Activated CD4-positive, alpha-beta T cell treated with anti-CD3 and anti-CD28 coated beads, Interleukin-2, amount 10 ng/mL, durations not matched to agents 24 days and 14 days (primary cell): ENCODE measurements at regions not wholly inside any gene's neighbourhood (a gene's known extent, or its start where the extent isn't known, plus 50 kb on each side); places are given as distances from the start of the nearest gene placed in this dataset.
"Not testable (repeated sequence)": the region's sequence is repeated elsewhere in the genome, so short reads cannot be mapped to it uniquely, and the experiment has no call there.

Experiments
- DNase-seq: peaks from one replicate; pipeline ENCODE4 v3.0.0; 2022
- H3K27ac Mint-ChIP-seq: one replicate; pipeline ENCODE4 v1.8.0; 2022; ENCODE audit warnings: mild to moderate bottlenecking, mixed read lengths
- H3K27me3 Mint-ChIP-seq: one replicate; pipeline ENCODE4 v1.8.0; 2022; ENCODE audit warnings: mixed read lengths
- H3K36me3 Mint-ChIP-seq: one replicate; pipeline ENCODE4 v1.8.0; 2022; ENCODE audit warnings: low read depth, mild to moderate bottlenecking, mixed read lengths
- H3K4me1 Mint-ChIP-seq: one replicate; pipeline ENCODE4 v1.8.0; 2021; ENCODE audit warnings: mixed read lengths
- H3K4me3 Mint-ChIP-seq: one replicate; pipeline ENCODE4 v1.8.0; 2022; ENCODE audit warnings: mild to moderate bottlenecking, moderate library complexity, mixed read lengths
- H3K9me3 Mint-ChIP-seq: one replicate; pipeline ENCODE4 v1.8.0; 2021; ENCODE audit warnings: mixed read lengths
- intact Hi-C: fragments of 100-400 bp; cut with micrococcal nuclease; formaldehyde crosslinking; loops from one replicate; pipeline ENCODE4 v1.15.1; 2023

DNA sequence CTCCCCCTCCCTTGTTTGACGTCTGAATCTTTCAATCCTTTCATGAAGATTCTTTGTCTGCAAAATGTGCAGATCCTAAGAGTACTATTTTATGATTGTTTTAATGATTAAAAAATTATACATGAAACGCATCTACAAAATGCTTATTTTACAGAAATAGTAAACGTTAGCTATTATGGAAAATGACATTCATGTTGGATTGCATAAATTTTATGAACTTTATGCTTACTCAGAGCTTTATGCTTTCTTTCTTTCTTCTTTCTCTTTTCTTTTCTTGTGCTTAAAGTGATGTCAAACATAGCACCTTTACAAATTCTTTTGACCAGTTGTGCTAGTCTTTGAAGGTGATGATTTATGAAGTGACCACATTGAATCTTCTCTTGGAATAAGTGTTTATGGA is 805.4 kb downstream of the ADCYAP1 start:
- H3K4me1 Mint-ChIP-seq = no peaks in the 10 kb centered on the region
- H3K9me3 Mint-ChIP-seq = no peaks in the 10 kb centered on the region
- no peaks in the 10 kb centered on the region for H3K36me3 Mint-ChIP-seq
- intact Hi-C loops = no loop called here
- no peak overlapping the region for H3K4me3 Mint-ChIP-seq
- no peaks in the 10 kb centered on the region for H3K27me3 Mint-ChIP-seq
- H3K27ac Mint-ChIP-seq = no peak overlapping the region
- DNase-seq = no peak

DNA sequence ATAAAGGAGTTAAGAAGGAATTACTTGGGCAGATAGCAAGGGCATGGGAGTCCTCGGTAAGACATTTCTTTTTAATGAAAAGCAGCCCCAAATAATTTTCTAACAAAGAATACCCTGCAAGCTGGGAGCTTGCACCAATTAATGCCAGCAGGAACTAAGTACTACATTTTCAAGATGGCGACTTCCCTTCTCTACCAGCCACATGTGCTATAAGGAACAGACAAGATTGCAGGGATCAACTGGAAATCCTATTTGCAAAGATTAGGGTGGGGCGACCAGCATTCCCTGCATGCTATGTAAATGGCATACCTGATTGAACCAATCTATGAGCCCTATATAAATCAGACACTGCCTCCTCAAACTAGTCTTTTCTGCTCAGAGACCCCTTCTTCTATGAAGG is 827.5 kb downstream of the ADCYAP1 start:
- H3K9me3 Mint-ChIP-seq = no peaks in the 10 kb centered on the region
- no peaks in the 10 kb centered on the region for H3K4me1 Mint-ChIP-seq
- intact Hi-C loops = no loop called here
- no peak for DNase-seq
- no peak overlapping the region for H3K4me3 Mint-ChIP-seq
- no peaks in the 10 kb centered on the region for H3K27me3 Mint-ChIP-seq
- H3K36me3 Mint-ChIP-seq = no peaks in the 10 kb centered on the region
- H3K27ac Mint-ChIP-seq = no peak overlapping the region

- no peak for DNase-seq
- H3K4me3 Mint-ChIP-seq = no peak overlapping the region
- H3K27ac Mint-ChIP-seq = no peak overlapping the region
- intact Hi-C loops = no loop called here
- no peaks in the 10 kb centered on the region for H3K27me3 Mint-ChIP-seq
- H3K4me1 Mint-ChIP-seq = no peaks in the 10 kb centered on the region
- H3K36me3 Mint-ChIP-seq = no peaks in the 10 kb centered on the region
- H3K9me3 Mint-ChIP-seq = no peaks in the 10 kb centered on the region
Observed at GRCh38 chr18:1746131-1746530, 825.2 kb downstream of the METTL4 start.

DNA sequence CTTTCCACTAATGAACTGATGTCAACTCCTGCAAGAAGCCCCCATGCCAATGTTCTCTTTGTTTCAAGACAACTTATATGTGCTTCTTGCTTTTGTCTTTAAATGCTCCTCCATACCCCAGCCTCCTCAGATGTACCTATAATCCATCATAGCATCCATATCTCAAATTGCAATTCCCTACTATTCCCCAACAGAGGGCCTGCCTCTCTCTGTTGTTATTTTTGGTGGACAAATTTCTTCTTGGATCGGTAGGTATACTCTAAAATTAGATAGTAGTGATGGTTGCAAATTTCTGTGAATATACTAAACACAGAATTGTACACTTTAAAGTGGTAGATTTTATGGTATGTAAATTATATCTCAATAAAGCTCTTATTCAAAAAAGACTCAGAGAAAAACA is 820.1 kb downstream of the METTL4 start:
- Mint-ChIP-seq H3K27ac (no peak overlapping the region), H3K4me3 (no peak overlapping the region), H3K36me3 (no peaks in the 10 kb centered on the region), H3K27me3 (no peaks in the 10 kb centered on the region), H3K4me1 (no peaks in the 10 kb centered on the region), H3K9me3 (no peaks in the 10 kb centered on the region)
- intact Hi-C loops = no loop called here
- no peak for DNase-seq

DNA sequence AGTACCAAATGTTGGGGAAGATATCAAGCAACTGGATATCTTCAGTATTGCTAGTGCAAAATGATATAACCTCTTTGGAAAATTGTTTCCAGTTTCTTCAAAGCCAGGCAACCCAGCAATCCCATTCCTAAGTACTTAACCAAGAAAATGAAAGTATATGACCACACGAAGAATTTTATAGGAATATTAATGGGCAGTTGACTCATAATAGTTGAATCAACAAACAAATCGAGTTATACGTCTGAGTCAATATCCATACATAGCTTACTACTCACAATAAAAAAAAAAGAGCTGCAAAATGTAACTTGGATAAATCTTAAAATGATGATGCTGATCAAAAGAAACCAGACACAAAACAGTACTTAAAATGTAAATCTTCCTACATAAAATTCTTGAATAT is 810.4 kb downstream of the METTL4 start:
- no peak overlapping the region for H3K27ac Mint-ChIP-seq
- intact Hi-C loops = no loop called here
- no peak for DNase-seq
- no peaks in the 10 kb centered on the region for H3K27me3 Mint-ChIP-seq
- H3K9me3 Mint-ChIP-seq = no peaks in the 10 kb centered on the region
- H3K4me1 Mint-ChIP-seq = no peaks in the 10 kb centered on the region
- no peak overlapping the region for H3K4me3 Mint-ChIP-seq
- H3K36me3 Mint-ChIP-seq = no peaks in the 10 kb centered on the region

DNA sequence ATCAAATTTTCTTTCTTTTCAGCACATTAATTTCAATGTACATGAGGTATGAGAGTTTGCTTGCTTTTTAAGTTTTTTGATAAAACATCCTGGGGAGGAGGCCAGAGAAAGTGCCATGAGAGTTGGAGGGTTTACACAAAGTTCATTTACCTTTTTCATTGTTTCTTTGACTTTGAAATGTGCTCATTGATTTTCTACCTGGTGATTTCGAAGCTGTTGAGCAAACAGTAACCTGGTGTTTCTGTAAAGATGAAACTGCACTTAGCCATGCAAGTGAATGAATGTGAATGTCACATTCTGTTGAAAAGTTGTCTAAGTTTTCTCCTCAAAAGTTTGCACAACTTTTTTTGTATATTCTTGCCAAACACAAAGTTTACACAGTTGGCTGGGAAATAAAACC is 797.0 kb downstream of the METTL4 start:
- intact Hi-C loops = no loop called here
- H3K4me3 Mint-ChIP-seq = no peak overlapping the region
- no peaks in the 10 kb centered on the region for H3K36me3 Mint-ChIP-seq
- no peak for DNase-seq
- H3K27me3 Mint-ChIP-seq = no peaks in the 10 kb centered on the region
- no peaks in the 10 kb centered on the region for H3K4me1 Mint-ChIP-seq
- H3K27ac Mint-ChIP-seq = no peak overlapping the region
- H3K9me3 Mint-ChIP-seq = no peaks in the 10 kb centered on the region

DNA sequence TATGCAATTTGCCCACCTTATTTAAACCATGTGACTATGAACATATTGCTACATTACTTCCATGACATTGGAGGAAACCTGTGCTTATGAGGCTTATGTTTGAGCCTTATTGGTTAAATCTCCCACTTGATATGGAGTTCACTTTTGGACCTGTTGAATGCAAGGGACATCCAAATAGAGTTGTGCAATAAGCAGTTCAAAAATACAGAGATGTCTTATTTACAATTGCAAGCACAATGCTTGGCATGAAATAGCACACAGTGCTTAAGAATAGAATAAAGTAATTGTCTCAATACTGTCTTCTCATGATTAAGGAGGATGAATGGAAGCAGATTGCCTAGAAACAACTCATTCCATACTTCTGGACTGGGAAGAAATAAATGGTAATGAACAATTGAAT is 793.5 kb downstream of the METTL4 start:
- DNase-seq = no peak
- intact Hi-C loops = no loop called here
- Mint-ChIP-seq H3K27ac (no peak overlapping the region), H3K27me3 (no peaks in the 10 kb centered on the region), H3K4me1 (no peaks in the 10 kb centered on the region), H3K36me3 (no peaks in the 10 kb centered on the region), H3K9me3 (no peaks in the 10 kb centered on the region), H3K4me3 (no peak overlapping the region)

- H3K4me3 Mint-ChIP-seq = no peak overlapping the region
- H3K27ac Mint-ChIP-seq = no peak overlapping the region
- intact Hi-C loops = no loop called here
- H3K9me3 Mint-ChIP-seq = no peaks in the 10 kb centered on the region
- no peaks in the 10 kb centered on the region for H3K4me1 Mint-ChIP-seq
- H3K27me3 Mint-ChIP-seq = no peaks in the 10 kb centered on the region
- no peak for DNase-seq
- no peaks in the 10 kb centered on the region for H3K36me3 Mint-ChIP-seq
Observed at GRCh38 chr18:1778496-1779178, 792.7 kb downstream of the METTL4 start.

DNA sequence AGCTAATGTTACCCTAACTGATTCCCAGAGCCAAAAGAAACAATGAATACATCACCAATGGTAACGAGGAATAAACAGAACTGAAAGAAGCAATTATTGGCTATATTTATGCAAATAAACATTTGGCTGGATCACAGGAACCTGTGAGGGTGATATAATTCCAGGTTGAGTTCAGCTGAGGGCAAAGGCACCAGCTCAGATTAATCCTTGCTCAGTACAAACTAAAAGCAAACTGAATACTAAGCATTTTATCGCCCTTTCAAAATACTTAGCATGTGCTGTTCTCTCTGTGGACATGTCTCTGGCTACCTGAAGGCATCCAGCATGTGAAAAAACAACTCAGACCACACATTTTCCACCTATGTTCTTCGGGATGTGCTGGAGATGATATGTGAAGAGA is 791.7 kb downstream of the METTL4 start:
- H3K4me3 Mint-ChIP-seq = no peak overlapping the region
- intact Hi-C loops = no loop called here
- H3K4me1 Mint-ChIP-seq = no peaks in the 10 kb centered on the region
- DNase-seq = no peak
- H3K27me3 Mint-ChIP-seq = no peaks in the 10 kb centered on the region
- H3K9me3 Mint-ChIP-seq = no peaks in the 10 kb centered on the region
- no peaks in the 10 kb centered on the region for H3K36me3 Mint-ChIP-seq
- no peak overlapping the region for H3K27ac Mint-ChIP-seq

DNA sequence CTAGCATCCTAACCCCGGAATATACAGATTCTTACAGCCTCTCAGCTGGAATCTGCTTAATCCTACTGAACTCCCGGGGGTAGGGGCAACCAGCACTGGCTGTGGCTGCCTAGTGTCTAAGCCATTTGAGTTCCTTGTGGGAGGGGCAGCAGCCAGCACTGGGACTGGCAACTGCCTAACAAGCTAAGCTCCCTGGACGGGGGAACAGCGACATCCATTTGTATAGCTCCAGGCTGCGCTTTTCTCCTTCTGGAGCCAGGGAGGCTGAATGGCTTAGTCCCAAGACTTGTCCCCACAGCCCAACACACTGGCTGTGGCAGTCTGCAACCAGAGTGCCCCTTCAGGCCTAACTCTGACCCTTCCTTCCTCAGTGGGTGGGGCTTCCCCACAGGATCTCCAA is 787.2 kb downstream of the METTL4 start:
- DNase-seq = no peak
- Mint-ChIP-seq H3K4me1 (no peaks in the 10 kb centered on the region), H3K36me3 (no peaks in the 10 kb centered on the region), H3K9me3 (no peaks in the 10 kb centered on the region), H3K27ac (no peak overlapping the region), H3K4me3 (no peak overlapping the region), H3K27me3 (no peaks in the 10 kb centered on the region)
- intact Hi-C loops = no loop called here

- H3K4me1 Mint-ChIP-seq, DNase-seq, H3K27me3 Mint-ChIP-seq, intact Hi-C loops, H3K27ac Mint-ChIP-seq, H3K36me3 Mint-ChIP-seq, H3K4me3 Mint-ChIP-seq, H3K9me3 Mint-ChIP-seq: not testable (repeated sequence)
Observed at GRCh38 chr18:1785980-1786379, 785.3 kb downstream of the METTL4 start.

GRCh38 chr18:1796636-1797035 is 774.7 kb downstream of the METTL4 start:
- Mint-ChIP-seq H3K36me3 (no peaks in the 10 kb centered on the region), H3K9me3 (no peaks in the 10 kb centered on the region), H3K4me3 (no peak overlapping the region), H3K27me3 (no peaks in the 10 kb centered on the region), H3K4me1 (no peaks in the 10 kb centered on the region), H3K27ac (no peak overlapping the region)
- DNase-seq = no peak
- intact Hi-C loops = no loop called here

DNA sequence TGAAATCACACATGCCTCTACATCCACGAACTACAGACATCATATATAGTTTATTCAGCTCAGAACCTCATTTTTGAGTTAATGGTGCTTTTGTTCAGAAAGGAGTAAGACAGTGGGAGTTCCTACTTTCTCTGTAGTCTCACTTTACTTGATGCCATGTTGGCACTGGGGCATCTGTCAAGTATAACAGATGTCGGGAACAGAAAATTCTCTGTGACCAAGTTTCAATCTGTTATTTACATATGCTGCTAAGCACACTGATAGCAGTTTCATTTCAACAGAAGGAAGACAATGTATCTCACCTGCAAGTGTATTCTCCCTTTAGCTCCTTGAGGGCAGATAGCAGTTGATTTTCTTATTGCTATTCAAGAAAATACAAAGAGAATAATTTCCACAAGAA is 774.1 kb downstream of the METTL4 start:
- no peaks in the 10 kb centered on the region for H3K4me1 Mint-ChIP-seq
- no peak overlapping the region for H3K4me3 Mint-ChIP-seq
- no peaks in the 10 kb centered on the region for H3K27me3 Mint-ChIP-seq
- no peaks in the 10 kb centered on the region for H3K36me3 Mint-ChIP-seq
- DNase-seq = no peak
- no peaks in the 10 kb centered on the region for H3K9me3 Mint-ChIP-seq
- H3K27ac Mint-ChIP-seq = no peak overlapping the region
- intact Hi-C loops = no loop called here

- intact Hi-C loops = no loop called here
- no peak for DNase-seq
- Mint-ChIP-seq H3K27ac (no peak overlapping the region), H3K4me3 (no peak overlapping the region), H3K9me3 (no peaks in the 10 kb centered on the region), H3K36me3 (no peaks in the 10 kb centered on the region), H3K4me1 (no peaks in the 10 kb centered on the region), H3K27me3 (no peaks in the 10 kb centered on the region)
Observed at GRCh38 chr18:1805521-1805920, 765.8 kb downstream of the METTL4 start.

- Mint-ChIP-seq H3K4me3 (no peak overlapping the region), H3K27ac (no peak overlapping the region), H3K27me3 (no peaks in the 10 kb centered on the region), H3K9me3 (no peaks in the 10 kb centered on the region), H3K36me3 (no peaks in the 10 kb centered on the region), H3K4me1 (no peaks in the 10 kb centered on the region)
- intact Hi-C loops = no loop called here
- DNase-seq = no peak
Observed at GRCh38 chr18:1806884-1807615, 764.3 kb downstream of the METTL4 start.
